D721Med (cell line): ENCODE measurements at regions not wholly inside any gene's neighbourhood (a gene's known extent, or its start where the extent isn't known, plus 50 kb on each side); places are given as distances from the start of the nearest gene placed in this dataset.

ENCODE experiments used
- DNase-seq: peaks from one replicate; pipeline ENCODE4 v3.0.0; 2011; ENCODE audit warnings: low spot score; ENCODE audit not compliant: insufficient read length
- FAIRE-seq: peaks from 2 replicates; lab custom pipeline; 2011; peaks lifted over from hg19 to GRCh38; lab: Jason Lieb, UNC
- CTCF ChIP-seq: IDR thresholded peaks from 2 replicates; pipeline ENCODE4 v1.5.1; 2012; ENCODE audit warnings: mild to moderate bottlenecking, control low read depth; ENCODE audit not compliant: insufficient read depth; ENCODE audit errors: missing control alignments

GRCh38 chr2:66111706-66112105 lies 323.2 kb upstream of the MEIS1 start:
- FAIRE-seq: no peak
- no peak for TF ChIP-seq CTCF
- no peak for DNase-seq

GRCh38 chr2:66110608-66111007 lies 324.3 kb upstream of the MEIS1 start:
- no peak for DNase-seq

GRCh38 chr2:66110086-66110485 lies 324.8 kb upstream of the MEIS1 start:
- no peak for TF ChIP-seq CTCF
- DNase-seq: no peak
- no peak for FAIRE-seq

More at GRCh38 chr2:66110608-66111007, 324.3 kb upstream of the MEIS1 start:
- TF ChIP-seq CTCF: no peak
- no peak for FAIRE-seq

- no peak for TF ChIP-seq CTCF
- no peak for FAIRE-seq
- no peak for DNase-seq
Measured at GRCh38 chr2:66109419-66109818, 325.5 kb upstream of the MEIS1 start.

- FAIRE-seq: no peak
- DNase-seq: no peak
- TF ChIP-seq CTCF: no peak
Measured at GRCh38 chr2:66105066-66105753, 329.7 kb upstream of the MEIS1 start.

- DNase-seq: no peak
- FAIRE-seq: no peak
- TF ChIP-seq CTCF: no peak
Measured at GRCh38 chr2:66103581-66103980, 331.3 kb upstream of the MEIS1 start.

- DNase-seq: no peak
- no peak for FAIRE-seq
- TF ChIP-seq CTCF: no peak
Measured at GRCh38 chr2:66101206-66101605, 333.7 kb upstream of the MEIS1 start.
